NB4 (cell line): ENCODE measurements at regions not wholly inside any gene's neighbourhood (a gene's known extent, or its start where the extent isn't known, plus 50 kb on each side); places are given as distances from the start of the nearest gene placed in this dataset.

ENCODE experiments used
- MYC ChIP-seq: IDR thresholded peaks from 2 replicates; pipeline ENCODE4 v1.6.1; 2011; ENCODE audit warnings: low read depth, low read length
- POLR2A ChIP-seq: IDR thresholded peaks from 2 replicates; pipeline ENCODE4 v1.6.1; 2011; ENCODE audit warnings: mild to moderate bottlenecking; ENCODE audit not compliant: insufficient read length; ENCODE audit errors: extremely low read depth
- TF ChIP-seq, protein P1 (sequence below): IDR thresholded peaks from one replicate; pipeline ENCODE4 v1.5.1; 2012; ENCODE audit warnings: low read depth, low read length
- TF ChIP-seq, protein P2 (sequence below): IDR thresholded peaks from 2 replicates; pipeline ENCODE4 v1.6.1; 2011; ENCODE audit warnings: low read depth, low read length

- TF ChIP-seq, protein P1, sequence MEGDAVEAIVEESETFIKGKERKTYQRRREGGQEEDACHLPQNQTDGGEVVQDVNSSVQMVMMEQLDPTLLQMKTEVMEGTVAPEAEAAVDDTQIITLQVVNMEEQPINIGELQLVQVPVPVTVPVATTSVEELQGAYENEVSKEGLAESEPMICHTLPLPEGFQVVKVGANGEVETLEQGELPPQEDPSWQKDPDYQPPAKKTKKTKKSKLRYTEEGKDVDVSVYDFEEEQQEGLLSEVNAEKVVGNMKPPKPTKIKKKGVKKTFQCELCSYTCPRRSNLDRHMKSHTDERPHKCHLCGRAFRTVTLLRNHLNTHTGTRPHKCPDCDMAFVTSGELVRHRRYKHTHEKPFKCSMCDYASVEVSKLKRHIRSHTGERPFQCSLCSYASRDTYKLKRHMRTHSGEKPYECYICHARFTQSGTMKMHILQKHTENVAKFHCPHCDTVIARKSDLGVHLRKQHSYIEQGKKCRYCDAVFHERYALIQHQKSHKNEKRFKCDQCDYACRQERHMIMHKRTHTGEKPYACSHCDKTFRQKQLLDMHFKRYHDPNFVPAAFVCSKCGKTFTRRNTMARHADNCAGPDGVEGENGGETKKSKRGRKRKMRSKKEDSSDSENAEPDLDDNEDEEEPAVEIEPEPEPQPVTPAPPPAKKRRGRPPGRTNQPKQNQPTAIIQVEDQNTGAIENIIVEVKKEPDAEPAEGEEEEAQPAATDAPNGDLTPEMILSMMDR: no peak
- TF ChIP-seq MYC: no peak
- TF ChIP-seq POLR2A: no peak
- TF ChIP-seq, protein P2, sequence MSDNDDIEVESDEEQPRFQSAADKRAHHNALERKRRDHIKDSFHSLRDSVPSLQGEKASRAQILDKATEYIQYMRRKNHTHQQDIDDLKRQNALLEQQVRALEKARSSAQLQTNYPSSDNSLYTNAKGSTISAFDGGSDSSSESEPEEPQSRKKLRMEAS: no peak
Observed at GRCh38 chr5:4540375-4541173, 599.6 kb upstream of the ADAMTS16 start.
